Fibroblast of lung (primary cell): ENCODE measurements at regions not wholly inside any gene's neighbourhood (a gene's known extent, or its start where the extent isn't known, plus 50 kb on each side); places are given as distances from the start of the nearest gene placed in this dataset.

Experiments
- CTCF ChIP-seq, 2 donors: IDR thresholded peaks in 1 of 2; conservative IDR thresholded peaks in 1 of 2; 1 replicate in 1 of 2; 2 replicates in 1 of 2; pipeline ENCODE4 v1.5.1; 2011 to 2012; ENCODE audit warnings: low read length in 2 of 2, control low read depth in 1 of 2, inconsistent platforms in 1 of 2, low read depth in 1 of 2, mild to moderate bottlenecking in 1 of 2
- EZH2 ChIP-seq: IDR thresholded peaks from 2 replicates; pipeline ENCODE4 v1.5.1; 2012; ENCODE audit warnings: low read length, control low read depth, mild to moderate bottlenecking; ENCODE audit errors: missing control alignments

GRCh38 chr7:89563597-89563996, 590.7 kb upstream of the STEAP1 start:
- TF ChIP-seq CTCF (conservative IDR thresholded peaks at IDR 0.05 in 1 of 2, IDR thresholded peaks at IDR 0.05 in 1 of 2; ENCODE audit: low read depth in 1 of 2, low read length in 2 of 2): no peak
- TF ChIP-seq EZH2: no peak
